Ascending aorta (tissue), 2 donors: ENCODE measurements at regions not wholly inside any gene's neighbourhood (a gene's known extent, or its start where the extent isn't known, plus 50 kb on each side); places are given as distances from the start of the nearest gene placed in this dataset.
"Not testable (repeated sequence)": the region's sequence is repeated elsewhere in the genome, so short reads cannot be mapped to it uniquely, and the experiment has no call there.

Experiments used
- DNase-seq, 2 donors: peaks; one replicate each; pipeline ENCODE4 v3.0.0-alpha.2; 2019; ENCODE audit warnings: low spot score in 2 of 2
- H3K27ac ChIP-seq, 2 donors: fragments of 200-600 bp; sonication (generic); one replicate each; pipeline ENCODE4 v1.5.1; 2016 to 2017; ENCODE audit warnings: mild to moderate bottlenecking in 1 of 2
- H3K27me3 ChIP-seq: fragments of 200-600 bp; sonication (generic); one replicate; pipeline ENCODE4 v1.5.1; 2017
- H3K36me3 ChIP-seq, 2 donors: fragments of 200-600 bp; sonication (generic); one replicate each; pipeline ENCODE4 v1.5.1; 2016
- H3K4me1 ChIP-seq, 2 donors: fragments of 200-600 bp; sonication (generic); one replicate each; pipeline ENCODE4 v1.5.1; 2016 to 2017; ENCODE audit warnings: mild to moderate bottlenecking in 1 of 2
- H3K4me3 ChIP-seq, 2 donors: fragments of 200-600 bp; sonication (generic); one replicate each; pipeline ENCODE4 v1.5.1; 2016 to 2017; ENCODE audit warnings: mild to moderate bottlenecking in 1 of 2
- H3K9me3 ChIP-seq, 2 donors: fragments of 200-600 bp; sonication (generic); one replicate each; pipeline ENCODE4 v1.5.1; 2016
- CTCF ChIP-seq, 3 experiments: fragments of 200-600 bp in 2 of 3; fragments of 450-650 bp in 1 of 3; sonication (generic) in 2 of 3; IDR thresholded peaks; one replicate each; pipeline ENCODE4 v1.5.1; 2016 to 2019; ENCODE audit warnings: antibody characterized with exemption in 3 of 3, mild to moderate bottlenecking in 1 of 3, moderate library complexity in 1 of 3
- intact Hi-C: fragments of 100-400 bp; cut with DNase I; formaldehyde crosslinking; loops from one replicate; pipeline ENCODE4 v1.15.1; 2023

- intact Hi-C loops: no loop called here
- TF ChIP-seq CTCF (IDR thresholded peaks at IDR 0.05): no peak
- no peak overlapping the region for H3K4me3 ChIP-seq
Observed at GRCh38 chr4:148843625-148844024, 401.4 kb upstream of the NR3C2 start.

GRCh38 chr4:148842843-148843242 is 400.6 kb upstream of the NR3C2 start:
- Histone ChIP-seq H3K27me3 (no peaks in the 10 kb centered on the region), H3K4me1 (no peaks in the 10 kb centered on the region), H3K9me3 (no peaks in the 10 kb centered on the region), H3K36me3 (no peaks in the 10 kb centered on the region), H3K27ac (no peak overlapping the region), H3K4me3 (no peak overlapping the region)
- intact Hi-C loops: no loop called here
- no peak for DNase-seq
- no peak for TF ChIP-seq CTCF (IDR thresholded peaks at IDR 0.05)

More at GRCh38 chr4:148843625-148844024, 401.4 kb upstream of the NR3C2 start:
- Histone ChIP-seq H3K27ac (no peak overlapping the region), H3K36me3 (no peaks in the 10 kb centered on the region), H3K9me3 (no peaks in the 10 kb centered on the region), H3K4me1 (no peaks in the 10 kb centered on the region), H3K27me3 (no peaks in the 10 kb centered on the region)
- DNase-seq: no peak

GRCh38 chr4:148837571-148837970 is 395.4 kb upstream of the NR3C2 start:
- H3K27ac ChIP-seq, intact Hi-C loops: not testable (repeated sequence)

GRCh38 chr4:148834804-148835631 is 392.8 kb upstream of the NR3C2 start:
- H3K27me3 ChIP-seq: no peaks in the 10 kb centered on the region
- intact Hi-C loops: no loop called here
- TF ChIP-seq CTCF (IDR thresholded peaks at IDR 0.05): no peak
- H3K9me3 ChIP-seq: no peaks in the 10 kb centered on the region
- DNase-seq: no peak
- no peak overlapping the region for H3K27ac ChIP-seq
- no peak overlapping the region for H3K4me3 ChIP-seq
- H3K4me1 ChIP-seq: no peaks in the 10 kb centered on the region
- H3K36me3 ChIP-seq: no peaks in the 10 kb centered on the region

More at GRCh38 chr4:148837571-148837970, 395.4 kb upstream of the NR3C2 start:
- DNase-seq, H3K4me1 ChIP-seq, H3K36me3 ChIP-seq, H3K4me3 ChIP-seq, H3K9me3 ChIP-seq, H3K27me3 ChIP-seq: not testable (repeated sequence)

- no peaks in the 10 kb centered on the region for H3K4me1 ChIP-seq
- DNase-seq: no peak
- no peak for TF ChIP-seq CTCF (IDR thresholded peaks at IDR 0.05)
- intact Hi-C loops: no loop called here
- no peak overlapping the region for H3K4me3 ChIP-seq
- no peaks in the 10 kb centered on the region for H3K27me3 ChIP-seq
- no peaks in the 10 kb centered on the region for H3K9me3 ChIP-seq
- no peak overlapping the region for H3K27ac ChIP-seq
- no peaks in the 10 kb centered on the region for H3K36me3 ChIP-seq
Observed at GRCh38 chr4:148831945-148832344, 389.7 kb upstream of the NR3C2 start.

GRCh38 chr4:148828291-148828690 is 386.1 kb upstream of the NR3C2 start:
- Histone ChIP-seq H3K27me3 (no peaks in the 10 kb centered on the region), H3K4me3 (no peak overlapping the region), H3K9me3 (no peaks in the 10 kb centered on the region), H3K36me3 (no peaks in the 10 kb centered on the region), H3K27ac (no peak overlapping the region), H3K4me1 (no peaks in the 10 kb centered on the region)
- no peak for DNase-seq
- intact Hi-C loops: no loop called here
- TF ChIP-seq CTCF (IDR thresholded peaks at IDR 0.05): no peak
